ENCODE measurements at regions not wholly inside any gene's neighbourhood (a gene's known extent, or its start where the extent isn't known, plus 50 kb on each side); places are given as distances from the start of the nearest gene placed in this dataset.

DNA sequence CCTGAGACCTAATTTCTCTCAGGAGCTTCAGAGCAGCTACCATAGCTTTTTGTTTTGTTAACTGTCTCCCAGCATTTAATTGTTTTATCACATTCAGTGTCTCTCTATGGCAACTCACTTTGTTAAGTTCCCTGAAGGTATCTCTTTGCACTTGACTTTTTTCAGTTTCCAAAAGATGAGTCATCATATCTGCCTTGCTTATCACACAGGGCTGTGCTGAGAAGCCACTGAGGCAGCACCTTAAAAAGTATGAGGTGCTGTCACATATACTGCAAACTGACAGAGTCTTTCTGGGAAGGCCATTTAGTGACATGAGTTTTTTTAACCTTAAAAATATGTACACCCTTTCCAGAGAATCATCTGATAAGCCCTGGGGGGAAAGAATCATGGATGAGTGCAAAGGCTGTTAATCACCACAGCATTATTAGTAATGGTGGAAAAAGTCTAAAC lies 56.8 kb downstream of the PPP1R3C start:
- no peaks in the 10 kb centered on the region for H3K9me3 ChIP-seq
- no peak overlapping the region for H3K27ac ChIP-seq
- TF ChIP-seq, protein P1, sequence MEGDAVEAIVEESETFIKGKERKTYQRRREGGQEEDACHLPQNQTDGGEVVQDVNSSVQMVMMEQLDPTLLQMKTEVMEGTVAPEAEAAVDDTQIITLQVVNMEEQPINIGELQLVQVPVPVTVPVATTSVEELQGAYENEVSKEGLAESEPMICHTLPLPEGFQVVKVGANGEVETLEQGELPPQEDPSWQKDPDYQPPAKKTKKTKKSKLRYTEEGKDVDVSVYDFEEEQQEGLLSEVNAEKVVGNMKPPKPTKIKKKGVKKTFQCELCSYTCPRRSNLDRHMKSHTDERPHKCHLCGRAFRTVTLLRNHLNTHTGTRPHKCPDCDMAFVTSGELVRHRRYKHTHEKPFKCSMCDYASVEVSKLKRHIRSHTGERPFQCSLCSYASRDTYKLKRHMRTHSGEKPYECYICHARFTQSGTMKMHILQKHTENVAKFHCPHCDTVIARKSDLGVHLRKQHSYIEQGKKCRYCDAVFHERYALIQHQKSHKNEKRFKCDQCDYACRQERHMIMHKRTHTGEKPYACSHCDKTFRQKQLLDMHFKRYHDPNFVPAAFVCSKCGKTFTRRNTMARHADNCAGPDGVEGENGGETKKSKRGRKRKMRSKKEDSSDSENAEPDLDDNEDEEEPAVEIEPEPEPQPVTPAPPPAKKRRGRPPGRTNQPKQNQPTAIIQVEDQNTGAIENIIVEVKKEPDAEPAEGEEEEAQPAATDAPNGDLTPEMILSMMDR (IDR thresholded peaks at IDR 0.05): no peak
- peaks cover 31% of the 10 kb centered on the region for H3K4me1 ChIP-seq
- no peaks in the 10 kb centered on the region for H3K36me3 ChIP-seq (ENCODE audit: insufficient read depth in 1 of 2, low read depth in 1 of 2)
- intact Hi-C loops (cut with DNase I): no loop called here
- no peak overlapping the region for H3K4me3 ChIP-seq
- DNase-seq (no peak), ATAC-seq (peak in 2 of 4 donors; percentile 43 to 54)
- H3K27me3 ChIP-seq (ENCODE audit: insufficient read depth in 3 of 3, low read length in 2 of 3): no peaks in the 10 kb centered on the region

DNA sequence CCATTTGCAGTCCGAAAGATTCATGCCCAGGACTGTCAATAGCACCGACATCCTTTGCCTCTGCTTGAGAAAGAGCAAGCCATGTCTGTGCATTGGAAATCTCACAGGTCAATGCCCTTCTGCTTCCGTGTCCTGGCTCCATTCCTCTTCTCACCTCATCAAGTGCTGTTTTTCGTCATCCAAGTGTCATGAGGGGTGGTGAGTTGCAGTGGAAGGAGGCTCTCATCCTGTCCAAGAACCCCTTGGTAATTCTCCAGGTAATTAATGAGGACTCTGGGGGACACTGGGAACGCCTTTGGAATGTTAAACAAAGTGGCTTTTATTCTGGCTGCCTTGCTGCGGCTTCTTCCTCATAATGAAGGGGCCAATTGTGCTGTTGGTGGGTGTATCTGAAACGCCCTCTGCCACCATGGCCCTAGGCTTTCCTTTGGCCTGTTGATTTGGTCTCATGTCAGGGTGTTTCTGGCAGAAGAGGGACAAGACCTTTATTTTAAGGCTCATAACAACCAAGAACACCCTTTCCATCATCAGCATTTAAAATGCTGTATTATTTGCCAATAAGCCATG lies 57.7 kb downstream of the PPP1R3C start:
- H3K27me3 ChIP-seq (ENCODE audit: insufficient read depth in 3 of 3, low read length in 2 of 3): no peaks in the 10 kb centered on the region
- peak overlapping the region; percentile 48 for H3K27ac ChIP-seq
- no peaks in the 10 kb centered on the region for H3K36me3 ChIP-seq (ENCODE audit: insufficient read depth in 1 of 2, low read depth in 1 of 2)
- H3K4me3 ChIP-seq: no peak overlapping the region
- H3K9me3 ChIP-seq: no peaks in the 10 kb centered on the region
- H3K4me1 ChIP-seq: peaks cover 31% of the 10 kb centered on the region
- WGBS, 3 donors: 63 to 69% (median 67%) methylated on average over 7 of the region's 7 CpGs
- ATAC-seq: peak in 2 of 4 donors; percentile 11 to 29
- TF ChIP-seq, protein P1 (IDR thresholded peaks at IDR 0.05): no peak
- intact Hi-C loops (cut with DNase I): no loop called here
- no peak for DNase-seq

DNA sequence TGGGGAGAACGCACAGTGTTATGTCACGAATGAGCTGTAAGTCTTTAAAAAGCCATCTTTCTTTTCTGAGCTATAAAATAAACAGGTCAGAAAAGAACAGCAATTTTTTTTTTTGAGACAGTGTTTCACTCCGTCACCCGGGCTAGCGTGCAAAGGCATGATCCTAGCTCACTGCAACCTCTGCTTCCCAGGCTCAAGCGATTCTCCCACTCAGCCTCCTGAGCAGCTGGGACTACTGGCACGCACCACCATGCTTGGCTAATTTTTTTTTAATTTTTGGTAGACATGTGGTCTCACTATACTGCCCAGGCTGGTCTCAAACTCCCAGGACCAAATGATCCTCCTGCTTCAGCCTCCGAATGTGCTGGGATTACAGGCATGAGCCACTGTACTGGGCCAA lies 58.6 kb downstream of the PPP1R3C start:
- H3K36me3 ChIP-seq (ENCODE audit: insufficient read depth in 1 of 2, low read depth in 1 of 2): no peaks in the 10 kb centered on the region
- H3K27me3 ChIP-seq (ENCODE audit: insufficient read depth in 3 of 3, low read length in 2 of 3): no peaks in the 10 kb centered on the region
- 95 to 98% (median 96%) methylated on average over 8 of the region's 8 CpGs for WGBS, 3 donors
- intact Hi-C loops (cut with DNase I): no loop called here
- TF ChIP-seq, protein P1 (IDR thresholded peaks at IDR 0.05): no peak
- H3K4me1 ChIP-seq: peaks cover 36% of the 10 kb centered on the region
- no peak overlapping the region for H3K4me3 ChIP-seq
- no peak for DNase-seq
- H3K9me3 ChIP-seq: no peaks in the 10 kb centered on the region
- peak overlapping the region; percentile 48 for H3K27ac ChIP-seq
- no peak for ATAC-seq

DNA sequence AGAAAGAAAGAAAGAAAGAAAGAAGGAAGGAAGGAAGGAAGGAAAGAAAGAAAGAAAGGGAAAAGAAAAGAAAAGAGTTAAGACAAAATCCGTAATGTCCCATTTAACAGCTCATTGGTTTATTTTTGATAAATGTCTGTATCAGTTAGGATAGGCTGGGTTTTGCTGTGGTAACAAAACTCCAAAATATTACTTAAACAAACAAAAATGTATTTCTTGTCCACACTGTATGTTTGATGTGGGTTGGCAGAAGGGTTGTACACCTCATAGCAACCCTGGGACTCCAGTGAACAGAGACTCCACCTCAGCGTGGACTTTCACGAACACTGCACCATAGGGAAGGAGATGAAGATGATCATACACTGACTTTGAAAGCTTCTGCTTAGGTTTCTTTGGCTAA lies 59.6 kb downstream of the PPP1R3C start:
- no peak for DNase-seq
- H3K27me3 ChIP-seq (ENCODE audit: insufficient read depth in 3 of 3, low read length in 2 of 3): no peaks in the 10 kb centered on the region
- no peaks in the 10 kb centered on the region for H3K9me3 ChIP-seq
- WGBS, 3 donors: 92 to 99% (median 96%) methylated on average over 3 of the region's 3 CpGs
- intact Hi-C loops (cut with DNase I): no loop called here
- ATAC-seq: no peak
- no peaks in the 10 kb centered on the region for H3K36me3 ChIP-seq (ENCODE audit: insufficient read depth in 1 of 2, low read depth in 1 of 2)
- TF ChIP-seq, protein P1 (IDR thresholded peaks at IDR 0.05): no peak
- peaks cover 35% of the 10 kb centered on the region for H3K4me1 ChIP-seq
- H3K27ac ChIP-seq: no peak overlapping the region
- no peak overlapping the region for H3K4me3 ChIP-seq

DNA sequence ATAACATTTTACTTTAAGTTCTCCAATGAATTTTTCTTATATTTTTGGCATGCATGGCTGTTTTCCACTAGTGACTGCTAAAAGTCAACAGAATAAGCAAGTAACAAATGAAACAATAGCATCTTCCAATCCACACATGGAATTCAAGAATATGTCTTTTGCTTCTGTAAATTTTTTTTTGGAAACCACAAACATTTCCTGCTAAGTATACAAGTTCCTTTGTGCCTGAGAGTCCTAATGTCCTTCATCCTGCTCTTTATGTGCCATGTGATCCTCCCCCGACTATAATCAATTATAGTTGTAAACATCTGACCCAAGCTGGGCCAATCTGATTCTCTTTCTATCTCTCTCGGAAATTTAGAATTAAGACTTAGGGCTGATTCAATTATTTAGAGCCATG lies 61.2 kb downstream of the PPP1R3C start:
- H3K27ac ChIP-seq: peak overlapping the region; percentile 1
- no peak for ATAC-seq
- intact Hi-C loops (cut with DNase I): no loop called here
- WGBS, 3 donors: 40 to 54% (median 44%) methylated on average over 2 of the region's 2 CpGs
- TF ChIP-seq, protein P1 (IDR thresholded peaks at IDR 0.05): no peak
- H3K4me3 ChIP-seq: no peak overlapping the region
- no peak for DNase-seq
- H3K36me3 ChIP-seq (ENCODE audit: insufficient read depth in 1 of 2, low read depth in 1 of 2): no peaks in the 10 kb centered on the region
- H3K9me3 ChIP-seq: no peaks in the 10 kb centered on the region
- no peaks in the 10 kb centered on the region for H3K27me3 ChIP-seq (ENCODE audit: insufficient read depth in 3 of 3, low read length in 2 of 3)
- H3K4me1 ChIP-seq: peaks cover 28% of the 10 kb centered on the region
